A549 (cell line): ENCODE measurements at regions not wholly inside any gene's neighbourhood (a gene's known extent, or its start where the extent isn't known, plus 50 kb on each side); places are given as distances from the start of the nearest gene placed in this dataset.

Experiments
- ATAC-seq, 2 experiments: fragments of 200-7000 bp in 1 of 2; fragments of >200 bp in 1 of 2; cut with Nextera tagmentation in 1 of 2; cut with Tn5 transposase in 1 of 2; 3 replicates each; pipeline versions ENCODE4 v1.8.0 to v1.9.1; 2018 to 2020; ENCODE audit warnings: mild to moderate bottlenecking in 1 of 2, moderate library complexity in 1 of 2
- CTCF ChIA-PET: fragments of 300-600 bp; sonication (Branson Sonifier 250); formaldehyde crosslinking; extraction: SDS; loops from one replicate; lab custom pipeline; 2021; ENCODE audit warnings: antibody characterized with exemption, inconsistent platforms; lab: Yijun Ruan, JAX
- POLR2A ChIA-PET: fragments of 350-600 bp; formaldehyde crosslinking; extraction: SDS; loops from one replicate; lab custom pipeline; 2021; ENCODE audit warnings: antibody characterized with exemption, inconsistent platforms; lab: Yijun Ruan, JAX
- DNase-seq, 2 experiments: peaks; one replicate each; pipeline versions ENCODE4 v3.0.0 to v3.0.0-alpha.2; 2011 to 2016; ENCODE audit warnings: low read depth in 1 of 2, low spot score in 1 of 2
- FAIRE-seq: peaks from 2 replicates; lab custom pipeline; 2011; peaks lifted over from hg19 to GRCh38; lab: Jason Lieb, UNC
- H3K27ac ChIP-seq, 2 experiments: fragments of >200 bp; sonication (Bioruptor Twin); formaldehyde crosslinking; 3 replicates each; pipeline ENCODE4 v1.5.1; 2016 to 2017
- H3K4me1 ChIP-seq: fragments of >200 bp; sonication (Bioruptor Twin); formaldehyde crosslinking; 3 replicates; pipeline ENCODE4 v1.6.1; 2016
- H3K4me2 ChIP-seq: fragments of >200 bp; sonication (Bioruptor Twin); formaldehyde crosslinking; 3 replicates; pipeline ENCODE4 v1.6.1; 2016
- H3K4me3 ChIP-seq: fragments of >200 bp; sonication (Bioruptor Twin); formaldehyde crosslinking; 3 replicates; pipeline ENCODE4 v1.5.1; 2016
- H3K9me3 ChIP-seq: fragments of >200 bp; sonication (Bioruptor Twin); formaldehyde crosslinking; 3 replicates; pipeline ENCODE4 v1.6.1; 2016
- BHLHE40 ChIP-seq: IDR thresholded peaks from 2 replicates; pipeline ENCODE4 v1.6.1; 2012; ENCODE audit warnings: low read depth, low read length, inconsistent platforms
- CBX2 ChIP-seq: fragments of 200-600 bp; sonication (generic); IDR thresholded peaks from 2 replicates; pipeline ENCODE4 v1.6.1; 2016; ENCODE audit warnings: low read depth, mild to moderate bottlenecking, borderline replicate concordance
- CEBPB ChIP-seq, 2 experiments: fragments of >200 bp in 1 of 2; sonication (Bioruptor Twin) in 1 of 2; formaldehyde crosslinking in 1 of 2; IDR thresholded peaks; 2 replicates each; pipeline ENCODE4 v1.6.1; 2012 to 2016
- EHF ChIP-seq: fragments of 250-450 bp; sonication (Bioruptor Pico); IDR thresholded peaks from 2 replicates; pipeline ENCODE4 v1.5.0; 2020; ENCODE audit warnings: mild to moderate bottlenecking
- ESRRA ChIP-seq: fragments of 150-350 bp; IDR thresholded peaks from 2 replicates; pipeline ENCODE4 v1.6.1; 2014; ENCODE audit warnings: mild to moderate bottlenecking, low read length, borderline replicate concordance
- FOSB ChIP-seq: fragments of 250-450 bp; sonication (Bioruptor Pico); IDR thresholded peaks from 2 replicates; pipeline ENCODE4 v1.5.0; 2020; ENCODE audit warnings: mild to moderate bottlenecking, moderate library complexity
- FOXS1 ChIP-seq: fragments of 250-450 bp; sonication (Bioruptor Pico); IDR thresholded peaks from 2 replicates; pipeline ENCODE4 v1.5.0; 2020; ENCODE audit warnings: mild to moderate bottlenecking, moderate library complexity
- HOXA7 ChIP-seq: fragments of 250-450 bp; sonication (Bioruptor Pico); IDR thresholded peaks from 2 replicates; pipeline ENCODE4 v1.5.0; 2020; ENCODE audit warnings: mild to moderate bottlenecking, moderate library complexity
- HOXB5 ChIP-seq: fragments of 250-450 bp; sonication (Bioruptor Pico); IDR thresholded peaks from 2 replicates; pipeline ENCODE4 v1.5.0; 2020; ENCODE audit warnings: mild to moderate bottlenecking, moderate library complexity
- MAFK ChIP-seq: fragments of 450-650 bp; IDR thresholded peaks from 2 replicates; pipeline ENCODE4 v1.6.1; 2014; ENCODE audit not compliant: partially characterized antibody
- MAZ ChIP-seq: fragments of 150-350 bp; IDR thresholded peaks from 2 replicates; pipeline ENCODE4 v1.6.1; 2014; ENCODE audit warnings: antibody characterized with exemption, low read depth, low read length, borderline replicate concordance
- NFE2L2 ChIP-seq: fragments of 150-350 bp; conservative IDR thresholded peaks from 2 replicates; pipeline ENCODE4 v1.6.1; 2014; ENCODE audit warnings: low read length
- NPAS2 ChIP-seq: fragments of 250-450 bp; sonication (Bioruptor Pico); IDR thresholded peaks from 2 replicates; pipeline ENCODE4 v1.8.0; 2022; ENCODE audit warnings: mild to moderate bottlenecking, moderate library complexity, borderline replicate concordance
- POLR2A ChIP-seq: IDR thresholded peaks from 2 replicates; pipeline ENCODE4 v1.6.1; 2012; ENCODE audit warnings: mild to moderate bottlenecking, low read length
- RNF2 ChIP-seq: fragments of 200-600 bp; sonication (generic); IDR thresholded peaks from 2 replicates; pipeline ENCODE4 v1.6.1; 2016; ENCODE audit warnings: low read depth, mild to moderate bottlenecking, antibody characterized with exemption, moderate library complexity, borderline replicate concordance
- ZC3H11A ChIP-seq: fragments of 450-650 bp; IDR thresholded peaks from 2 replicates; pipeline ENCODE4 v1.6.1; 2014; ENCODE audit warnings: antibody characterized with exemption, mild to moderate bottlenecking
- WGBS: methylation state at CpG from one replicate; pipeline ENCODE4 v1.1.6; 2017; ENCODE audit errors: missing lambda C conversion rate; 5-methylcytosine and 5-hydroxymethylcytosine counted together
- TF ChIP-seq, protein P1 (sequence below): fragments of 150-350 bp; IDR thresholded peaks from 2 replicates; pipeline ENCODE4 v1.6.1; 2014; ENCODE audit warnings: low read depth, mild to moderate bottlenecking, low read length
- TF ChIP-seq, protein P2 (sequence below): fragments of >200 bp; sonication (Bioruptor Twin); formaldehyde crosslinking; IDR thresholded peaks from 2 replicates; pipeline ENCODE4 v1.6.1; 2016
- TF ChIP-seq, protein P3 (sequence below): fragments of 250-450 bp; sonication (Bioruptor Pico); IDR thresholded peaks from 2 replicates; pipeline ENCODE4 v1.5.0; 2020; ENCODE audit warnings: low read depth, mild to moderate bottlenecking, moderate library complexity
- TF ChIP-seq, protein P4 (sequence below): IDR thresholded peaks from 2 replicates; pipeline ENCODE4 v1.6.1; 2012; ENCODE audit warnings: low read depth, borderline replicate concordance
- TF ChIP-seq, protein P5 (sequence below): fragments of 250-450 bp; sonication (Bioruptor Pico); IDR thresholded peaks from 2 replicates; pipeline ENCODE4 v1.5.0; 2021; ENCODE audit warnings: mild to moderate bottlenecking, moderate library complexity, borderline replicate concordance

DNA sequence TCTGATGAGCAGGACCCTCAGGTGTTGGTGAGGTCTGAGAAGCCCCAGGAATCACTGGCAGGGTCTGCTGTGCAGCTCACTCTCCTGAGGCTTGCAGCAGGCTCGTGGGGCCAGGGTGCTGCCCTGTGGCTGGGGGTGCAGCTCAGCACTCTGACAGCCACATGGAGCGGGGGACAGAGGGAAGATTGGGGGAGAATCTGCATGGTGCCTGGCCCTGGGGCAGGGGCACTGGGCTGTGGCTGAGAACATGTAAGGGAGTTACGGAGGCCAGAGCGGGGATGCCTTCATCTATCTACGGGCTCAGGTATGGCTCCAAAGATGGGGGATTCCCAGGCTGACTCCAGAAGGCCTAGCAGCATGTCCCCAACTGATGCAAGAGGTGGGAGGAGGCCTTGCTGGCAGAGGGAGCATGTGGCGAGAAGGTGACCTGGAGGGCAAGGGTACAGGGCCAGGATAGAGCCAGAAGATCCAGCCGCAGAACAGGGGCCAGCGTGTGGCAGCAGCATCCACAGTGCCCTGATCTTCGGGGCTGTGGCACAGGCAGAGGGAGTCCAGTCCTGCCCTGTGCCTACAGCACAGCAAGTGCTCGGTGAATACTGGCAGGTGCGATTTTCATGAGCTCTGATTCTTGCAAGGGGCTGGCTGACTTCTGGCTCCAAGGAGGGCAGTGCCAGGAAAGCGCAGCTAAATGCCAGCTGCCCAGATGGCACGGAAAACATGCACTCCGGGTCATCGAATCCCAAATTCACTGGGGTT lies 184.7 kb downstream of the CTTN start:
- Histone ChIP-seq H3K4me1 (no peaks in the 10 kb centered on the region), H3K4me2 (no peak overlapping the region), H3K27ac (no peak overlapping the region), H3K9me3 (no peaks in the 10 kb centered on the region), H3K4me3 (no peak overlapping the region)
- WGBS = 75% methylated on average over 15 of the region's 15 CpGs
- FAIRE-seq = no peak
- ChIA-PET POLR2A (no interaction called here), CTCF (interaction anchor here (1.8 kb wide), 1 partner anchor 9 kb away, joined by 4 read pairs; no protein-coding TSS in a partner anchor)
- ATAC-seq = peak in 1 of 2 experiments; percentile 33; a peak in 2 of 6 replicates
- no peak for DNase-seq
- TF ChIP-seq BHLHE40 (no peak), NPAS2 (CRISPR knock-in tag) (no peak), CEBPB (IDR thresholded peaks at IDR 0.05) (no peak), RNF2 (no peak), CBX2 (no peak), POLR2A (no peak), ZC3H11A (no peak), MAZ (no peak), MAFK (no peak)
- TF ChIP-seq, protein P1, sequence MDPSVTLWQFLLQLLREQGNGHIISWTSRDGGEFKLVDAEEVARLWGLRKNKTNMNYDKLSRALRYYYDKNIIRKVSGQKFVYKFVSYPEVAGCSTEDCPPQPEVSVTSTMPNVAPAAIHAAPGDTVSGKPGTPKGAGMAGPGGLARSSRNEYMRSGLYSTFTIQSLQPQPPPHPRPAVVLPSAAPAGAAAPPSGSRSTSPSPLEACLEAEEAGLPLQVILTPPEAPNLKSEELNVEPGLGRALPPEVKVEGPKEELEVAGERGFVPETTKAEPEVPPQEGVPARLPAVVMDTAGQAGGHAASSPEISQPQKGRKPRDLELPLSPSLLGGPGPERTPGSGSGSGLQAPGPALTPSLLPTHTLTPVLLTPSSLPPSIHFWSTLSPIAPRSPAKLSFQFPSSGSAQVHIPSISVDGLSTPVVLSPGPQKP = no peak
- TF ChIP-seq, protein P2, sequence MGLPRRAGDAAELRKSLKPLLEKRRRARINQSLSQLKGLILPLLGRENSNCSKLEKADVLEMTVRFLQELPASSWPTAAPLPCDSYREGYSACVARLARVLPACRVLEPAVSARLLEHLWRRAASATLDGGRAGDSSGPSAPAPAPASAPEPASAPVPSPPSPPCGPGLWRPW = no peak
- TF ChIP-seq, protein P3, sequence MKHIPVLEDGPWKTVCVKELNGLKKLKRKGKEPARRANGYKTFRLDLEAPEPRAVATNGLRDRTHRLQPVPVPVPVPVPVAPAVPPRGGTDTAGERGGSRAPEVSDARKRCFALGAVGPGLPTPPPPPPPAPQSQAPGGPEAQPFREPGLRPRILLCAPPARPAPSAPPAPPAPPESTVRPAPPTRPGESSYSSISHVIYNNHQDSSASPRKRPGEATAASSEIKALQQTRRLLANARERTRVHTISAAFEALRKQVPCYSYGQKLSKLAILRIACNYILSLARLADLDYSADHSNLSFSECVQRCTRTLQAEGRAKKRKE (CRISPR knock-in tag) = no peak
- TF ChIP-seq, protein P4, sequence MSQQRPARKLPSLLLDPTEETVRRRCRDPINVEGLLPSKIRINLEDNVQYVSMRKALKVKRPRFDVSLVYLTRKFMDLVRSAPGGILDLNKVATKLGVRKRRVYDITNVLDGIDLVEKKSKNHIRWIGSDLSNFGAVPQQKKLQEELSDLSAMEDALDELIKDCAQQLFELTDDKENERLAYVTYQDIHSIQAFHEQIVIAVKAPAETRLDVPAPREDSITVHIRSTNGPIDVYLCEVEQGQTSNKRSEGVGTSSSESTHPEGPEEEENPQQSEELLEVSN = no peak

DNA sequence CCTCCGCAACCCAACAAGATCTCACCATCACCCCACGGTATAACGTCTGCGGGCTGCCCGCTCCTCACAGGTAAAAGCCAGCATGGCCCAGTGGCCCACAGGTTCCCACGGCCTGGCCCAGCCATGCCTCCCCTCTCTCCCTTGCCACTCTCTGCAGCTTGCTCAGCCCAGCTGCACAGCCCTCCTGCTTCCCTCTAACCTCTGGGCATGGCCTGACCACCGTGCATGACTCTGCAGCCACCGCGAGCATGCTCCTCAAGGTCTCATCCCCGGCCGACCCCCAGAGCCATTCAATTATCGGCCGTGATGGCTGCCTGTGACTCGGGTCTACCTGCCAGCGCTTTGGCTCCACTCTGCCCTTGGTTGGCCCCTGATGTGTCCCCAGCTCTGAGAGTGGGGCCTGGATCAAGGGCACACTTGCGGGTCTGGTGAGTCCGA lies 185.5 kb downstream of the CTTN start:
- no peak for FAIRE-seq
- H3K4me3 ChIP-seq = no peak overlapping the region
- H3K4me2 ChIP-seq = no peak overlapping the region
- 88% methylated on average over 17 of the region's 17 CpGs for WGBS
- ChIA-PET POLR2A (no interaction called here), CTCF (interaction anchor here (1.1 kb wide), 1 partner anchor 34 kb away, joined by 4 read pairs; no protein-coding TSS in a partner anchor)
- H3K4me1 ChIP-seq = no peaks in the 10 kb centered on the region
- TF ChIP-seq, protein P3 (CRISPR knock-in tag) = no peak
- TF ChIP-seq HOXA7 (CRISPR knock-in tag) = no peak
- TF ChIP-seq HOXB5 (CRISPR knock-in tag) = no peak
- TF ChIP-seq ESRRA = no peak
- TF ChIP-seq, protein P5, sequence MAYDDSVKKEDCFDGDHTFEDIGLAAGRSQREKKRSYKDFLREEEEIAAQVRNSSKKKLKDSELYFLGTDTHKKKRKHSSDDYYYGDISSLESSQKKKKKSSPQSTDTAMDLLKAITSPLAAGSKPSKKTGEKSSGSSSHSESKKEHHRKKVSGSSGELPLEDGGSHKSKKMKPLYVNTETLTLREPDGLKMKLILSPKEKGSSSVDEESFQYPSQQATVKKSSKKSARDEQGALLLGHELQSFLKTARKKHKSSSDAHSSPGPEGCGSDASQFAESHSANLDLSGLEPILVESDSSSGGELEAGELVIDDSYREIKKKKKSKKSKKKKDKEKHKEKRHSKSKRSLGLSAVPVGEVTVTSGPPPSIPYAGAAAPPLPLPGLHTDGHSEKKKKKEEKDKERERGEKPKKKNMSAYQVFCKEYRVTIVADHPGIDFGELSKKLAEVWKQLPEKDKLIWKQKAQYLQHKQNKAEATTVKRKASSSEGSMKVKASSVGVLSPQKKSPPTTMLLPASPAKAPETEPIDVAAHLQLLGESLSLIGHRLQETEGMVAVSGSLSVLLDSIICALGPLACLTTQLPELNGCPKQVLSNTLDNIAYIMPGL (CRISPR knock-in tag) = no peak
- TF ChIP-seq FOSB (CRISPR knock-in tag) = no peak
- TF ChIP-seq EHF (CRISPR knock-in tag) = no peak
- TF ChIP-seq NFE2L2 = no peak
- no peak for TF ChIP-seq CBX2
- TF ChIP-seq, protein P2 = no peak
- TF ChIP-seq CEBPB (IDR thresholded peaks at IDR 0.05) = no peak
- no peak for TF ChIP-seq FOXS1 (CRISPR knock-in tag)
- no peak overlapping the region for H3K27ac ChIP-seq
- DNase-seq = no peak
- no peaks in the 10 kb centered on the region for H3K9me3 ChIP-seq
- ATAC-seq = no peak
